Fibroblast of lung (primary cell): ENCODE measurements at regions not wholly inside any gene's neighbourhood (a gene's known extent, or its start where the extent isn't known, plus 50 kb on each side); places are given as distances from the start of the nearest gene placed in this dataset.

ENCODE experiments used
- EZH2 ChIP-seq: IDR thresholded peaks from 2 replicates; pipeline ENCODE4 v1.5.1; 2012; ENCODE audit warnings: low read length, control low read depth, mild to moderate bottlenecking; ENCODE audit errors: missing control alignments
- TF ChIP-seq, protein P1 (sequence below), 2 donors: IDR thresholded peaks in 1 of 2; conservative IDR thresholded peaks in 1 of 2; 1 replicate in 1 of 2; 2 replicates in 1 of 2; pipeline ENCODE4 v1.5.1; 2011 to 2012; ENCODE audit warnings: low read length in 2 of 2, control low read depth in 1 of 2, inconsistent platforms in 1 of 2, low read depth in 1 of 2, mild to moderate bottlenecking in 1 of 2

DNA sequence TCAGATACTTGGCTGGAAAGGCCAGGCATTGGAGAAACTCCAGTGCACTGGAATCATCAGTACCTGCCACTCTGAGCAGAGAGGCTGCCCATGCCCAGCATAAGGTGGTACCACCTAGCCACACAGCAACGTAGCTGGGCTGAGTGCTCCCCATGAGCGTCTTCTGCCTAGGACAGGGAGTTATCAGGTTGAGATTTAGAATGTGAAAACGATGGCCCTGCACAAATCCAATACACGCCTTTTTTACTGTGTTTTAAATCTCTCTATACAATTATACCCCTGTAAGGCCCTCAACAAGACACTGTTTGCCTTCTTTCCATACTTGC lies 66.7 kb upstream of the PTGR2 start:
- TF ChIP-seq, protein P1, sequence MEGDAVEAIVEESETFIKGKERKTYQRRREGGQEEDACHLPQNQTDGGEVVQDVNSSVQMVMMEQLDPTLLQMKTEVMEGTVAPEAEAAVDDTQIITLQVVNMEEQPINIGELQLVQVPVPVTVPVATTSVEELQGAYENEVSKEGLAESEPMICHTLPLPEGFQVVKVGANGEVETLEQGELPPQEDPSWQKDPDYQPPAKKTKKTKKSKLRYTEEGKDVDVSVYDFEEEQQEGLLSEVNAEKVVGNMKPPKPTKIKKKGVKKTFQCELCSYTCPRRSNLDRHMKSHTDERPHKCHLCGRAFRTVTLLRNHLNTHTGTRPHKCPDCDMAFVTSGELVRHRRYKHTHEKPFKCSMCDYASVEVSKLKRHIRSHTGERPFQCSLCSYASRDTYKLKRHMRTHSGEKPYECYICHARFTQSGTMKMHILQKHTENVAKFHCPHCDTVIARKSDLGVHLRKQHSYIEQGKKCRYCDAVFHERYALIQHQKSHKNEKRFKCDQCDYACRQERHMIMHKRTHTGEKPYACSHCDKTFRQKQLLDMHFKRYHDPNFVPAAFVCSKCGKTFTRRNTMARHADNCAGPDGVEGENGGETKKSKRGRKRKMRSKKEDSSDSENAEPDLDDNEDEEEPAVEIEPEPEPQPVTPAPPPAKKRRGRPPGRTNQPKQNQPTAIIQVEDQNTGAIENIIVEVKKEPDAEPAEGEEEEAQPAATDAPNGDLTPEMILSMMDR (conservative IDR thresholded peaks at IDR 0.05 in 1 of 2, IDR thresholded peaks at IDR 0.05 in 1 of 2; ENCODE audit: low read depth in 1 of 2, low read length in 2 of 2), result no peak
- no peak for TF ChIP-seq EZH2
